Erythroblast (primary cell): ENCODE measurements at regions not wholly inside any gene's neighbourhood (a gene's known extent, or its start where the extent isn't known, plus 50 kb on each side); places are given as distances from the start of the nearest gene placed in this dataset.

Experiments used
- DNase-seq, 2 experiments: peaks; one replicate each; lab custom pipeline; 2025; lab: John Stamatoyannopoulos, UW
- GATA1 ChIP-seq: IDR thresholded peaks from 2 replicates; pipeline ENCODE4 v1.6.1; 2011; ENCODE audit warnings: low read depth, mild to moderate bottlenecking, control low read depth, low read length, moderate library complexity
- POLR2A ChIP-seq: IDR thresholded peaks from 2 replicates; pipeline ENCODE4 v1.6.1; 2011; ENCODE audit warnings: mild to moderate bottlenecking, low read length

DNA sequence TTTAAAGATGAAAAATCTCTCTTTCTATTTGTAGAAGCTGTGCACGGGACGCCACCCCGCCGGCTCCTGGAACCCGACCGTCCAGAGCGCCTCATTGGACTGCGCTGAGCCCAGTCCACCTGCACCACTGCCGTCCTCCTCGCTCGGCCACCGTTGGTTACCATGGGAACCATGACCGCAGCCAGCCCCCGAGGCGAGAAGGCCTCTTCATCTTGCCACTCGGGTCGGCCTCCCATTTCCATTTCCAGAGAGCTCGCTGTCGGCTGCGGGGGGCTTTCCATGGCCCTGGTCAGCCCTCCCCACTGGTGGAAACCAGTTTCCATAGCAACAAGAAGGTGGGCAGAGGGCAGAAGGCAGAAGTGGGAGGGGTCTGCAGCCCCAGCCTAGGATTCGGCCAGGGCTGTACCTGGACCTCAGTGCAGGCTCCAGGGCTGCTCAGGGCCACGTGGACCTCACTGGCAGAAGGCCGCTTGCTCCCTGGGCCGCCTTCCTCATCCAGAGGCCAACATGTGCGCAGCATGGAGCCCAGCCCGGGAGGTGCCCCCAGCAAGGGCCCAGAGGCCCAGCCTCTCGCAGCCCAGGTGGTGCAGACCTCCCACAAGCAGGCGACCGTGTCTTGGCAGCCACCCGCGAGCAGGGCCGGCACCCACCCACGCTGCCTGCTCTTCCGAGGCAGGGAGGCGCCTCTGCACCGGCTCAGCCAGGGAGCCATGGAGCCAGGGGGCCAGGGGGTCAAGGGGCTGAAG is 283.5 kb upstream of the PPP2R2D start:
- TF ChIP-seq GATA1: no peak
- TF ChIP-seq POLR2A: no peak
- DNase-seq: no peak

DNA sequence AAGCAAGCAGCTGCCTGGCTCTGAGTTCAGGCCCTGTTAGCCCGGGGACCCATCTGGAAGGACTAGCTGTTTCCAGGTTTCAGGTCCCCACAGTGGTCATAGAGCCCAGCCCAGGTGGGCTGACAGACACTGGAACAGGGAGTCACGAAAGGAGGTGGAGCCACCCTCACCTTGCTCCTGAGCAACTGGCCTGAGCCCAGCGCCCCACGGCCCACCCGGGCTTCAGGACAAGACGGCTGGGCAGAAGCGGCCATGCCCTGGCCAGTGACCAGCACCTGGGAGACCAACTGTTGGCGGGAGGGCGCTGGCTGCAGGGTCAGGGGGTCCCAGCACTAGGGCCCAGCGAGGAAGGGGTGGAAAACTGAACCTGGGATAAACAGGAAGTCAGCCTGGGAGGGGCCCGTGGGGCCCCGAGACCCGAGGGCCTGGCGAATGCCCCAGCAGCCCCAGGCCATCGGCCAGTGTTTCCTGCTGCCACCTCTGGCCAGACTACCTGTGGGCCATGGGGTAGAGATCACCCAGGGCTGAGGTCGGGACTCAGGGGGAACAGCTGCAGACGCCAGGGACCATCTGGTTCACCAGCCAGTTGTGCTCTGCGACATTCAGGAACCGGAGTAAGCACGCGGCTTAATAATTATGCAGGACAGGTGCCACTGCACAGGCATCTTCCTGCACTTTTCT is 282.1 kb upstream of the PPP2R2D start:
- TF ChIP-seq POLR2A (no peak), GATA1 (no peak)
- no peak for DNase-seq

DNA sequence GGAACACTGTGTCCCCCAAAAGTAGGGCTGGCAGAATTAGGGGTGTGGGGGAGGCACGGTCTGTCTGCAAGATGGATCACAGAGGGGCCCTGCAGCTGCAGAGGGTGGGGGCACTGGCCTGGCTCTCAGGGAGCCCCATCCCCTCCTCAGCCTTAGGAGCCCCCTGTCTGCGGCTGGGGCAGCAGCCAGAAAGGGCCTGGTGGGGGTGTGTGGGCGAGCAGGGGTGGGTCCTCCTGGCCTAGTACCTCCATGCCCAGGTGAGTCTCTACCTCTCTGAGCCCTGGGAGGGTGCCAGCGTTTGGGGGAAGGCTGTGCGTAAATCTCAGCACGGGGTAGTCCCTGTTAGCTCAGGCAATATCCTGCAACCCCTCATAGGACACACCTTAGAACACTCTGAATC is 280.5 kb upstream of the PPP2R2D start:
- no peak for TF ChIP-seq GATA1
- no peak for TF ChIP-seq POLR2A
- DNase-seq: no peak

DNA sequence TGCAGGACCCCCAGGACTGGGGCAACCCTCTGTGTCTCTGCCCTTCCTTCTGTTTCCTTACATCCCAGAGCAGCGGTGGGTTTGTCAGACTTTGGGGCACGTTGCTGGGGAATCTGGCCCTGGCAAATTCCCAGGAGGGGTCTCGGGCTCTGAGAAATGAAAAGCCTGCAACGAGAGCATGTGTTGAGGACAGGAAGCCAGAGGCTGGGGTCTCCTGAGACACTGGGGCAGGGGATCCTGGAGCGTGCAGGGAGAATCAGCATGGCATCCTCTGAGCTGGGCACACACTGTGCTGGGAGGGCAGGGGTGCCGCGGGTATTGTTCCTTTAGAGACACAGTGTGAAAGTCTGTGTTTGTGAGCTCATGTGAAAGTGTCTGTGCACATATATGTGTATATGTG is 279.9 kb upstream of the PPP2R2D start:
- TF ChIP-seq GATA1 (no peak), POLR2A (no peak)
- no peak for DNase-seq

DNA sequence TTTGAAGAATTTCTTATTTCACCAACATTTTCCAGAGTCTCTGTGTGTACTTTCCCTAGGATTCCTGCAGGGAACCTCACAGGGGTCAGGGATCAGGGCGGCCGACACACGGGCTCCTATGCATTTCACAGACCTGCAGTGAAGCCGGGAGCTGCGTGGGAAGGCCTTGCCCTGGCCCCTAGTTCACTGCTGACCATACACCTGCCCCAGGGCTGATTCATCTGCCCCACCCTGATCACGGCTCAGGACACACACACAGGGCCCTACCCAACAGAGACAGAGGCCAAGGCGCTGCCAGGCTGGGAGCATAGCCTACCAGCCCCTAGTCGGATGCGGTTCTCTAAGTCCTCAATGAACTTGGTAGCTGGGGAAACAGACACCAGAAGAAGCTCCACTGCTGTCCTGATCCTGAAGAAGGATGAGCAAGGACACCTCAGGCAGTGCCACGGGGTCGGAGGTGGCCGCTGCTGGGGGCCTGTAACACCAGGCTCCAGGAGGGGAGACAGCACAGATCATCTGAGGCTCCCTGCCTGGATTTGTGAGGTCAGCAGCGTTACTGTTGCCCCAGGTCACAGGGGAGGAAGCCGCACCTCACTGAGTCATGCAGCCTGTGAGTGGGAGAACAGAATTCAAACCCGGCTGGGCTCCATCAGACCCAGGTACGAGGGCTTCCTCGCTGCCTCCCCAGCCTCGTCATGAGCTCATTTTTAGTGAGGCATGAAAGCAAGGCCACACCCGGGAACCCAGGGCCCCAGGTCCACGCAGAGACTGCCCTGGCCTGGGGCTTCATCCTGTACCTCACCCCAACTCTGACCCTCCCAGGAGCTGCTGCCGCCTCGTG is 278.8 kb upstream of the PPP2R2D start:
- DNase-seq: no peak
- TF ChIP-seq POLR2A (no peak), GATA1 (no peak)

DNA sequence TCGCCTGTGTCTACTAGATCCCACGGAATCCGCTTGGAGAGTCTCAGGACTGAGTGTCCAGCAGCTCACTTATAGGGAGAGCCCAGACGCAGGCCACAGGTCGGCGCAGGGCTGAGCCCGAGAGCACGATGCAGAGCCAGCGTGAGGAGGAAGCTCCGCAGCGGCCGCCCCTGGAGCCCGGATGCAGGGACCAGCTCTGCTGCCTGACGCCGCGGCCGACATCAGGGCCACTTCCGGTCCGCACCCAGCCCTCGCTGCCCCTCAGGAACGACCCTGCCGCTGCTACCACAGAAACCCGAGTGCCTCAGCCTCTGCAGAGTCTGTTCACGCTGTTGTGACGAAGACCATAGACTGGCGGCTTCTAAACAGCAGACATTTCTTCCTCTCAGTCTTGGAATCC is 275.8 kb upstream of the PPP2R2D start:
- TF ChIP-seq POLR2A: no peak
- no peak for TF ChIP-seq GATA1

DNA sequence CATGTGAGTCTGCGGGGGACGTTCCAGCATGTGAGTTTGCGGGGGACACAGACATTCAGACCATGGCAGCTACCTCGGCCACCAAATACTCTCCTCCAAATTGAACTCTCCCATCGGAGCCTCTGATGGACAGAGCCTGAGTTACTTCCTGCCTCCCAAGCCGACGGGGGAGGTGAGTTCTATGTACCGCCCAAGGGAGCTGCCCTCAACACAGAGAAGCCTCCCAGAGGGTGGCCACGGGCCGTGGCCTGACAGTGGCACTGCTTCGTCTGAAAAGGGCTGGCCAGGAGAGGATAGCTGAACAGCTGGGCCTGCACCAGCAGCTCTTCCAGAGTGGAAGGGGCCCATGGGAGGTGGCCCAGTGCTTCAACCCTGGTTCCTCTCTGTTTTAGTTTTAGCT is 274.5 kb upstream of the PPP2R2D start:
- no peak for DNase-seq
- no peak for TF ChIP-seq GATA1

More for the DNA sequence above, 275.8 kb upstream of the PPP2R2D start:
- no peak for DNase-seq

DNA sequence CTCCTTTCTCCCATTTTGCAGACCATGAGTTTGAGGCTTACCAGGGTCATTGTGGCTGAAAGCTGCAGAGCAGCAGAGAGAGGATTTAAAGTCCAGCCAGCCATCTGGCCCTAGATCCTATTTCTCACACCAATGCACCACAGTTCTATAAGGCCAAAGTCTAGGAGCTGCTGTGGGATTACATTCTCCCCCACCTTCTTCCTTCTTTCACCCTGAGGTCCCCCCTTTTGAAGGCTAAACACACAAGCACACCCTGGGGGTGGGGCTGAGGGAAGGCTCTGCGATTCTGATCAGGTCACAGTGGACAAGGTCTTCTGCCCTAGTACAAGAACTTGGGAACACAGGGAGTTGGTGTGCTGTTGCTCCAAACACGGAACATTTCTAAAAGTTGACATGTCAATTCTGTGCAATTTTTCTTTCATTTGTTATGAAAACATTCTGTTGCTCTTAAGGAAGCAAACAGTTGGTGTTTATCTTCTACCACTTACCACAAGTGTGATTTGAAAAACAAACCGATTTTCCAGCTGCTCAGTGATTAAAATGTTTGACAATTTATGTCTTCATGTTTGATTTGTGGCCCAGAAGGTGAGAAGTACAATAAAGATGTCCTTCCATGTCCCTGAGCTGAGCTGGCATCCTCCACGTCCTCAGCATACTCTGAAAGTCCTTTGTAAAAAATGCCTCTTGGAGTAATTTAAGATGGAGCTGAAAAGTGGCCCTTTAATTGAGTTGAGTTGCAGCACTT is 271.6 kb upstream of the PPP2R2D start:
- no peak for DNase-seq
- TF ChIP-seq GATA1 (no peak), POLR2A (no peak)

DNA sequence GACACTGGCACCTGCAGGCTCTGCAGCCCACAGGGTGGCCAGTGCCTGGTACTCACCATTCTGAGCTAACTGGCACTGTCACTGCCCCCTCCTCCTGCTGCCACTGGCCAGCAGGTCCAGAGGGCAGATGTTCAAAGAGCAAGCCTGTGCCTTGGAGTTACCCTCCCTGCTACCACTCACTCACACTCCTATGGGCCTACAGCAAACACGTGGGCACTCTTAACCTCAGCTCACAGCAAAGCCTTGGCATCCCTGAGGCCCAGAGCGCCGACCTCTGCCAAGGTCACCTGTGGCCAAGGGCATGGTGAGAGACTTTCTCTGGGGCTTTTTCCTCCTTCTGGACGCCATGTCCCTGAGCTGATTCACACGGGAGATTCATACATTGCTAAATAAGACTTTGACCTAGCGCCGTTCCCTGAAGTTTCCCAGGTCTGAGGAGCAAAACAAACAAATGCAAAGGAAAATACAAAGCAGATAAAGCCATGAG is 270.0 kb upstream of the PPP2R2D start:
- no peak for TF ChIP-seq GATA1
- no peak for TF ChIP-seq POLR2A
- DNase-seq: no peak

DNA sequence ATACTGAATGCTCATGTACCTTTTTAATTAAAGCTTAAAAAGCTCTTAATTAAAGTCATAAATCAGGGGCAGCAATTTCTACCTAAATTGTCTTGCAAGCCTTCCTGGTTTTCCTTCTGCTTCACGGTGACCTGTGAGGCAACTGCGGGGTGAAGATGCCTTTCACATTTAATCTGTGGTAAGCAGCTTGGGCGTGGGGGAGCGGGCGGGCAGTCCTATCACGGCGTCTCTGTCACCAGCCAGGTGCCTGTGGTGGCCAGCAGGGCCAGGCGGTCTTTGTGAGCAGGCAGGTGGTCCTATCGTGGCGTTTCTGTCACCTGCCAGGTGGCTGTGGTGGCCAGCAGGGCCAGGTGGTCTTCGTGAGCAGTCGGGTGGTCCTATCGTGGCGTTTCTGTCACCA is 269.2 kb upstream of the PPP2R2D start:
- no peak for DNase-seq
- no peak for TF ChIP-seq POLR2A
- no peak for TF ChIP-seq GATA1

DNA sequence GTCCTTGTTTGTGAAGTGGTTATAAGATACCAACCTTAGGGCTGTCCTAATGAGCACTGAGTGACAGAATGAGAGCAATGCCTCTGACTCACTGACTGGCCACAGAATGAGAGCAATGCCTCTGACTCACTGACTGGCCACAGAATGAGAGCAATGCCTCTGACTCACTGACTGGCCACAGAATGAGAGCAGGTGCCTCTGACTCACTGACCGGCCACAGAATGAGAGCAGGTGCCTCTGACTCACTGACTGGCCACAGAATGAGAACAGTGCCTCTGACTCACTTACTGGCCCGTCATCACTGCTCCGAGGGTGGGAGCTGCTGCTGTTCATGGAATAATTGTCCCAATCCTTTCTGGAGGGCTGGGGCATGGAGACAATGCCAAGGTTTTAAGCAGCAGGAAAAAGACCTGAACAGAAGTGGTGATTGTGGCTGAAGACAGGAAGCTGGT is 265.2 kb upstream of the PPP2R2D start:
- TF ChIP-seq GATA1 (no peak), POLR2A (no peak)
- DNase-seq: no peak

DNA sequence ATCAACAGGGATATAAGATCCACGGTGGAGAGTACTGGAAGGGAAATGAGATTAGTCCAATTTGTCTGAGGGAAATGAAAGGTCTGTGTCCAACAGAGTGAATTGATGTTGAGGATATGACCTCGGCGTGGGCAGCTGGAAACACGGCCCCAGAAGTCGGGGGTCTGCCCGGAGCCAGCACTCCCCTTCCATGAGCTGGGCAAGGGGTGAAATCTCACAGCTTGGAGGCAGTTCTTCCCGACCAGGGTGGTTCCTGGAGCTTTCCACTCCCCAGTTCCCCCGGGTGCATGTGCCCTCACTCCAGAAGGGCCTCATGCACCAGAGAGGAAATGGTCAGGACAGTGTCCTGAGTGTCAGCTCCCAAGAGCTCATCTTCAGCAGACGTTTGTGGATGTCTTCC is 264.7 kb upstream of the PPP2R2D start:
- no peak for DNase-seq
- TF ChIP-seq GATA1 (no peak), POLR2A (no peak)

DNA sequence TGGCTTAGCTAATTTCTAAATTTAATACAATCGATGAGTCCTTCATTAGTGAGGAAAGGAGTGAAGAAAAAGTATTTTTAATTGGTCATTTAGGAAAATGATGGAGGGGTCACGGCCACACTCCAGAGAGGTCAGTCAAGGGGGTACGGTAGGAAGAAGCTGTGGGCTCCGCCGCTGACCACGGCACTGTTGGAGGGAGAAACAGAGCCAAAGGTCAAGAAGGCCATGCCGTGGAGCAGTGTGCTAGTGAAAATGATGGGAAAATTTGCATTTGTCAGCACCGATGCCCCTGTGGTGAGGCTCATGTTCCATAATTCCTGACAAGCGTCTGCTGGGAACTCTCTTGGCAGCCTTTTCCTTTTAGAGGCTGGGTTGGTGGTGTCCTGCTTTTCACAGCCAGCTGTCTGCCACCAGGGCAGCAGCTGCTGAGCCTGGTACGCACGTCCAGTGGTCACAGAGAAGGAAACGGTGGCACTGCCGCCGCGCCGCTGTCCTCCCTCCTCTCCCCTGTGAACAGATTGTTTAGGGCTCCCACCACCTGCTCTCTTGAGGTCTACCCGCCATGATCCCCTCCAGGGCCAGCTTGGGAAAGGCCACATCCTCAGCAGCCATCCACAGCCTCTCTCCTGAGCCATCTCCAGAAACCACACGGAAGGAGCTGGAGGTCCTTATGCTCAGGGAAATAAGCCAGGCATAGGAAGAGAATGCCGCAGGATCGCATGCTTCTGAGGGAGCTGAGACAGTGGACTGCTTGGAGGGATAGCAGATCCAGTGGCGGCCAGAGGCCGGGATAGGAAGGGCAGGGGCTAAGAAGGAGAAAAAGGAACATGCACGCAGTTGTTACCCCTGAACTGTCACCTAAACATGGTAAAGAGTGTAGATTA is 263.7 kb upstream of the PPP2R2D start:
- TF ChIP-seq POLR2A (no peak), GATA1 (no peak)
- DNase-seq: no peak
